Glomerular endothelial cell (primary cell): ENCODE measurements at regions not wholly inside any gene's neighbourhood (a gene's known extent, or its start where the extent isn't known, plus 50 kb on each side); places are given as distances from the start of the nearest gene placed in this dataset.

Experiments
- DNase-seq: peaks from one replicate; pipeline ENCODE4 v3.0.0-alpha.2; 2011; ENCODE audit warnings: low read depth, low spot score; ENCODE audit errors: extremely low read depth

DNA sequence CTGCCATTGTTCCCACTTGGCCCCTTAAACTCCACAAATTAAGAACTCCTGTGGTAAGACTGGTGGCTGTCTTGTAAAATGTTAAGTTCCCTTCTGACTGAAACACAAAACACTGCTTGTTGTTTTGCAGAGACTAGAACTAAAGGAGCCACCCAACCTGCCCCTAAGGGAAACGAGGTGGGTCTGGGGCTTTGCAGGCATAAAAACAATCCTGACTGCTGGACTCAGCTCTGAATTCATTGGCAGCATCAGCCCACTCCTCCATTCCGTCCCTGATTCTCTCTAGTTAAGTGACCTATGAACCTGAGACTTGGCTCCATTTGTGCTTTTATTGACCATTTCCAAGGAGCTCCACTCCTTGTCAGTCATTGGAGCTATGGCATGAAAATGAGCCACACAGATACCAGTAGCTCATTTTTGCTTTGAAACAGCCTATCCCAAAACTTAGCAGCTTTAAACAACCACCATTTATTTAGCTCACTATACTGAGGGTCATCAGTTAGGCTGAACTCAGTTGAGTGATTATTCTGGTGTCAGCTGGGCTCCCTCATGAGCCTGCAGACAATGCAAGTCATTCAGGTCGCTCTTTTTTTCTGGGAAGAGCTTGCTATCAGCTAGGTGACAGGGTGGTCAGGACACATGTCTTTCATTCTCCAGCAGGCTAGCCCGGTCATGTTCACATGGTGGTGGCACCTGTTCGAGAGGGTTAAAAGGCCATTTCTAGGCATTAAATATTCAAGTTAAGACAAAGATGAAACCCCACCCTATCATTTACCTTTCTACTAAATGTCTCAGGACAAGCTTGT is 175.1 kb upstream of the CTNNB1 start:
- DNase-seq: no peak

DNA sequence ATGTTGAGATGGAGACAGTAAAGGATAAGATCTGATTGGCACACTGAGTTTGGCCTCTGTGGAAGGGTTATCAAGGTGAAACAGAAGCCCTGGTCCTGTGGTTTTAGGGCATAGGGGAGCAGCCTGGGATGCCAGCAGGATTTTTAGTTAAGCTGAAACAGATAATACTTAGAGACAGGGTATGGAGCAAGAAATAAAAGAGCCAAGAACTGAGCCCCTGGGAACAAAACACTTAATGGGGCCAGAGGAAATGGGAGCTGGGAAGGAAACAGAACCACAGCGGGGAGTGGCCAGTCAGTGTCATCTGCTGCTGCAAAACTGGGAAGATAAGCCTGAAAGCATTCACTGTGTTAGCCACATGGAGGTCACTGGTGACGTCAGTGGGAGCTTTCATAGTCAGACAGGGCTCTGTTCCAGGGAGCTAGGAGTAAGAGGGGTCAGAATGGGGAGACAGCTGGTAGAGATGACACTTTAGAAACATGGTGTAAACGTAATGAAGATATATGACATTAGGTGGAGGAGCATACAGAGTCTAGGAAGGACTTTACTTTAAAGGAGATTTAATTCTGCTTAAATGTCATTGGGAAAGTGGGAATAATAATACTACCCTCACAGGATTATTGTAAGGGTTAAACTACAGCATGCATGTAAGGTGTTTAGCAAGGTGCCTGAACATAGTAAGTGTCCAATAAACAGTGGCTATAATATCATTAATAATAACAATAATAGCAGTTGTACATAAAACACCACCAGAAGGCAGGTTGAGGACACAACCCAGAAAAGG is 172.7 kb upstream of the CTNNB1 start:
- no peak for DNase-seq

DNA sequence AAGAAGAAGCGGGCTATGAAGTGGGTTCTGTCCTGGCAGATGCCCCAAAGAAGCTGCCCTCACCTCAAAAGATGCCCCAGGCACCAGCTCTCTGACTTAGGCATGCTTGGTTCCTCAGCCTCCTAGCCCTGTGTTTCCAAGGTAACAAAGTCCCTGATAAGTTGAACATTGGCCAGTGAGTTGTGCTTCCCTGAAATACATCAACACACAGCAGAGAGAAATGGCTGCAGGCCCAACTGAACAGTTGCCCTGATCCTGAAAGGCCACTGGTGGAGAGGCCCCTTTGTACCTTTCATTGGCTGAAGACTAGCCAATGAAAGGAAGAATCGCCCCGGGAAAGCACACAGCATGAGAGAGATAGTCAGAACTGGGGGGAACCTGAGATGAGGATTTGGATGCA is 169.9 kb upstream of the CTNNB1 start:
- no peak for DNase-seq

DNA sequence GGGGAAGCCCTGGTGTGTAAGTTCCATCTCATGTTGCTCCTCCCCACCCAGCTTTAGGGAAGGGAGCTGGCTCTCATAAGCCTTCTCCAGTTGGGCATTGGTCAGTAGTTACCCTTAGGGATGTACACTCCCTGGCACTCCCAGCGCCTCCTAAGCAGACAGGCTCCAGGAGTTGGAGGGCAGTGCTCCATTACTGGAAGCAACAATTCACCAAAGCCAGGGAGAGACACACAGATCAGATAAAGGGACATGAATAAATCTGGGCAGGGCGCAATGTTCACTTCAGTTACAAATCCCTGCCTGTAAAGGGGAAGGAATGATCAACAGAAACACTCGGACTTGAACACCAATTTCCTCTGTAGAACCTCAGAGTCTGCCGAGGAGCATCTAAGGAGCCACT is 169.1 kb upstream of the CTNNB1 start:
- no peak for DNase-seq

DNA sequence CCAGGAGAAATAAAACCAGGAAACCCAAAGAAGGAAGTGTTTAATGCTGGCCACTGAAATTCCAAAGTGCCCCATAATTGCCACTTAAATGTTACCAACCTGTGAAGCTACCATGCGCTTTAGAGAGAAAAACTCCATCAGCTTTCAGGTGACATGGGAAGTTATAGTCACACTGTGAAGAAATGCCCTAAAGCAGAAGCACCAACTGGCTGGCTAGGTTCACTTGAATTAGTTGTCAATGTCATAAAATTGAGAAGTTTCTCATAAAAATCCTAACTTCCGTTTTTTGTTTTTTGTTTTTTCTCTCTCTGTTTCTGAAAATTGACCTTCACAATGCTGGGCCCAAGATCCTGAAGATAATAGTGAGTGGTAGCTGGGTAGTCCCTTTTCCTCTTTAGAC is 167.9 kb upstream of the CTNNB1 start:
- no peak for DNase-seq

DNA sequence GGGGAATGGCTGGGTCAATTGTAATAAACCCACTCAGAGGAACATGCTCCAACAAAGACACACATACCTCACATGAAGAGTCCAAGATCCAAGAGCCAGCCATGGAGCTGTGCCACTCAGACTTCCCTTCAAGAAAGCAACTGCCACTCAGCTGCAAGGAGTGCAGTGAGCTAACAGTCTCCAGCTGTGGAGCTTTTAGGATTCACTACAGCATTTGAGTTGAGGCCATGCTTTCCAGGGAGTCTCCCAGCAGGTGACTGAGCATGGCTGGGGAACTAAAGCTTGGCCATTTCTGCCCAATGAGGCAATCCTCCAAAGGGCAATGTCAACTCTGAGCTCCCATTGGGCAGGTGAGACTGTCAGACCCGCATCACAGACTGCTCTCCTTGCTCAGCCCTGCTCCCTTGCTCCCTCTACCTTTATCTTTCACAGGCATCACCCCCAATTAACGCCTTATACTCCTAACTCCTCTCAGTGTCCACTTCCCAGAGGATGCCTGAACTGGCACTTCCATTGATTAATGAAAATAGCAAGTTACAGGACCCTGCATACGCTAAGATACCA is 165.3 kb upstream of the CTNNB1 start:
- no peak for DNase-seq

DNA sequence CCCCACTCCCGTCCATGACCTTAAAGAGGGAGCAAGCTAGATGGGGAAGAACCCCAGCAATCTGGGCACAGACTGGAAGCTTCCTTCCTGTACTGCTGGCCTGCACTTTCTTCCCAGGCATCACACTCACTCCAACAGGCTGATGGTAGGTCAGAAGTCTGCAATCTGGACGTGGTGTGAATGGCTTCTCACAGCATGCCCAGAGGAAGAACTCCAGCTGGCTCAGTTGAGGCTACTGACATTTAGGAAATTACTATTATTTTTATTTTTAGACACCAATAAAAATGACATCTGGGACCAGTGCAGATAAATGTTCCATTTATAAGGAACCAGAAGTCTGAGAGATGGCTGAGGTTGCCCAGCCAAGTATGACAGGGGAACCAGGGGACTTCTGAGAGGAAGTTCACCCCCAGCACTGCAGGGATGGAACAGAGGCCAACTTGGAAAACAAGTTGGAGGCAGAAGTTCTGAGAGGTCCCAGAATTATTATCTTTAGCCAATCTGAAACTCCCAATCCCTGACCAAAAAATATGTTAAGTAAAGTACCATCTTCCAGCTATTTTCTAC is 163.8 kb upstream of the CTNNB1 start:
- DNase-seq: no peak

DNA sequence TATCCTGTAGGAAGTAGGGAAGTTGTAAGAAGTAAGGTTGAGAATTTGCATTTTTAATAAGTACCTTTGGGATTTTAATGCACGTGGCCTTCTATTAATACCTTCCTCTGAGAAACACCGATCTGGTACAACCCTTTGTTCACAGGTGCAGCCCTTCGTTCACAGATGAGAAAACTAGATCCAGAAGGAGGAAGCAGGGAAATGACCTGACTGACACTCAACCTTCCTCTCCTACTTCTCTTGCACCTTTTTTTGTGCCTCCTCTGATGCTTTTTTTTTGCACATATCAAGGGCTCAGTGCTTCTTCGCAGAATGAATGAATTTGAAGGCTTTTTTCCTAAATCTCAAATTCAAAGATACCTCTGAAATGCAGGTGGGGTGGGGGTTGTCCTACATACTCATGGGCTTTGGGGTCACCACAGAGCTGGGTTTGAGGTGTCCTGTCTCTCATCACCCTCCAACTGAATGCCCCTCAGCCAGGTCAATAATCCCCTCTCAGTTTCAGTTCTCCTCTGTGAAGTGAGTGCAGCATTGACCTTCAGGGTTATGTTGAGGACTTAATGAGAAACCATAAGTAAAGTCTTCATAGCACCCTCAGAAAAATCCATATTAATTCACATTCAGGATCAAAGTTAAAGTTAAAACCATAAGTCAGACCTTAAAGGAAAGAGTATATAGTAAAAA is 161.5 kb upstream of the CTNNB1 start:
- no peak for DNase-seq

DNA sequence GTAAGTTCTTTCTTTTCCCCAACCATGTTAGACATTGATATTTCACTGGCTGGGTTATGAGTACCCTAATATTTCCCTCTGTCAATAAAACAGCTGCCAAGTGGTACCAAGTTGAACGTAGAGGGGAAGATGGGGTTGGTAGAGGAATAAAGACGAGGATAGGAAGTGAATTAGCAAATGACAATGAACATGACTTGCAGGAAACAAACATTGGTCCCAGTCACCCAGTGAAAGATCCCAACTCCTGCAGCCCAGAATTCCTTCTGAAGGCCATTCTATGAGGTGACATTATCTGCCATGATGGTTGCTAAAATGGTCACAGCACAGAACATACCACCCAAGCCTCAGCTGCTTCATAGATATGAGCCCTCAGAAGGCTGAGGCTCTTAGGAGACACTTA is 159.0 kb upstream of the CTNNB1 start:
- DNase-seq: no peak

DNA sequence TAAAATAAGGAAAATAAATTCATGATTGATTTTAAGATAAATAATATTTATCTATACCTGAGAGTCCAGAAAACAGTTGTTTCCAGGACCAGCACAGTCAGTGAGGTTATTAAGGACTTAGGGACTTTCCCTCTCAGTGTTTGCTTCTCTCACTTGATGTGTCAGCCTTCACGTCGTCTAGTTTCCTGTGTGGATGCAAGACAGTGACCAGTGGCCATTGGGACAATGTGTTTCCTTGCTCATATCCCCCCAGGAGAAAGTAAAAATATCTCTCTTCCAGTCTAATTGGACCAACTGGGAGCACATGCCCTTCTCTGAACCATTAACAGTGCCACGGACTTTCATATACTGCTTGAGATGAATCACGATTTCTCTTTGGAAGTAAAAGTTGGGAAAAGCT is 157.8 kb upstream of the CTNNB1 start:
- DNase-seq: no peak

DNA sequence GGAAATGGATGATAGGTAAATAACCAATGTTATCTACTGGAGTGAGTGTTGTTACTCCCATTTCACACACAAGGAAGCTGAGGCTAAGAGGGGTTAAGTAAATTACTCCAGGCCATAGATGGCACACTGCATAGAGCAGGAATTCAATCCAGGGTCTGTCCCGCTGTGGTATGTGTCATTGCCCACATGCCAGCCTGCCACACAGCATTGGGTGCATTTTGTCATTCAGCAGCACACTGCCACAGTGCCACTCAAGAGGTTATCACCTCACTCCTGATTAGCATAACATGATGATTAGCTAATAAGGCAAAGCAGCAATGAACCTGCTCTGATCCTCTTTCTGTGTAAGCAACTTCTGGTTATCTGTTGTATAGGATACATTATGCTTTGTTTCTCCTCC is 157.4 kb upstream of the CTNNB1 start:
- no peak for DNase-seq

DNA sequence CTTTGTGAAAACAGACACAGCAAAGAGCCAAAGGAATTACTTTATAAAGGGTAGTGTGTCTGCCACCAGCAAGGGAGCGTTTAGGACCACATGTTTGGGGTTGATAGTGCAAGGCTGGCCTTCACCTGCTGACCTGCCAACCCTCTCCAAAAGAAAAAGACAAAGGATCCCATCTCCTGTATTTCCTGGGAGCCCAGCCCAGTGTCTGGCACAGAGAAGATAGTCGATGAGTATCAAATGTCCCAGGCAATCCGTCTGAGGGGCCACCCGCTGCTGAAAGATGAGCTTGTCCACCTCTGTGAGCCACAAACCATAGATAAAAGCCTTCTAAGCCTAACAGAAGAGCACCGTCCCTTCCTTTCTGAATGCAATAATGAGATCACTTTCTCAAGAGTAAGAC is 154.8 kb upstream of the CTNNB1 start:
- no peak for DNase-seq

DNA sequence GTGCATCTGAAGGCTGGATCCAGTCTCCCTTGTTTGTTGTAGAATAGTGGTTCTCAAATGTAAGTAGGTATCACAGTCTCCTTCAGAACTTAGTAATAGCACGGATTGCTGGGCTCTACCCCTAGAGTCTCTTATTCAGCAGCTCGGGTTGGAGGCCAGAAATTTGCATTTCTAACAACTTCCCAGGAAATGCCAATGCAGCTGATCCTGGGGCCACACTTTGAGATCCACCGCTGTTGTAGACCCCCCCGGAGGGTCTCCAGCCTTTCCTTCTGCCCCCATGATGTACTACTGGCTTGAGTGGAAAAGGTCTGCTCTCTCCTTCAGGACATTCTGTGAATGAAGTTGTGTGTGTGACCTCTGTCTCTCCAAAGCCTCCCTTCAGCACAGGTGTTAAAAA is 153.8 kb upstream of the CTNNB1 start:
- no peak for DNase-seq

DNA sequence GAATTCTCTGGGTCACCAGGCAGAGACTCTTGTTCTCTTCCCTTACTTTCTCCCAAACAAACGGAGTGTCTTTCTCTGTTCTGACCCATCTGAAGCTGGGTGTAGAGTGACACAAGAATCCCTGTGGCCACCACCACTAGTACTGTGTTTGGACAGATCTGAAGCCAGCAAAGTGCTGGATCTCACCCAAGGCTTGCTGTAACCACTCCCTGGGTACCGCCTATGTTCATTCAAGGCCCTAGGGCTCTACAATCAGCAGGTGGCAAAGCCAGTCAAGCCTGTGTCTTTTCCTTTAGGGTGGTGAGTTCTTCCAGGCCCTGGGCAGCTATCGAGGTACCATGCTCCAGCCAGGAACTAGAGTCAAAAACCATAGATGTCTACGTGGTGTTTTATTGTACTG is 149.2 kb upstream of the CTNNB1 start:
- no peak for DNase-seq

DNA sequence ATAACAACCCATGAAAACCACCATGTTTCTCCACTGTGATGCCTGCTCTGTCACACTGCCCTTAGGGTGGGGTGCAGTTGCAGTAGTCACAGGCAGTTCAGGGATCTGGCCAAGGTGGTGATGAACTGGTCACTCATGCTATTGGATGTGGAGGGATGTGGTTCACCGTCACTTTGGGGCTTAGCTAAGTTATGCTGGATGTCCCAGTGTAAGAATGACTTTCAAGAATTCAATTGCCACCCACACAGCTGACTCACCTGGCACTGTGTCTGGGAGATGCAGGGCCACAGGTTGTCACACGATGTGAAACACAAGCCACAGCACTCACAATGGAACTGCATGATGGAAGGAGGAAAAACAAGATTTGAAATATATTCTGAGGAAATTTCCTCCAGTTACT is 146.1 kb upstream of the CTNNB1 start:
- DNase-seq: no peak

DNA sequence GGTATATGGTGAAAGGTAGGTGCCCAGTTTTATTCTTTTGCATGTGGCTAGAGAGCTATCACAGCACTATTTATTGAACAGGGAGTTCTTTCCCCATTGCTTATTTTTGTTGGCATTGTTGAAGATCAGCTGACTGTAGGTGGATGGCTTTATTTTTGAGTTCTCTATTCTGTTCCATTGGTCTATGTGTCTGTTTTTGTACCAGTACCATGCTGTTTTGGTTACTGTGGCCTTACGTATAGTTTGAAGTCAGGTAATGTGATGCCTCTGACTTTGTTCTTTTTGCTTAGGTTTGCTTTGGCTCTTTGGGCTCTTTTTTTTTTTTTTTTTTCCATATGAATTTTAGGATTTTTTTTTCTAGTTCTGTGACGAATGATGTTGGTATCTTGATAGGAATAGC is 139.2 kb upstream of the CTNNB1 start:
- no peak for DNase-seq

DNA sequence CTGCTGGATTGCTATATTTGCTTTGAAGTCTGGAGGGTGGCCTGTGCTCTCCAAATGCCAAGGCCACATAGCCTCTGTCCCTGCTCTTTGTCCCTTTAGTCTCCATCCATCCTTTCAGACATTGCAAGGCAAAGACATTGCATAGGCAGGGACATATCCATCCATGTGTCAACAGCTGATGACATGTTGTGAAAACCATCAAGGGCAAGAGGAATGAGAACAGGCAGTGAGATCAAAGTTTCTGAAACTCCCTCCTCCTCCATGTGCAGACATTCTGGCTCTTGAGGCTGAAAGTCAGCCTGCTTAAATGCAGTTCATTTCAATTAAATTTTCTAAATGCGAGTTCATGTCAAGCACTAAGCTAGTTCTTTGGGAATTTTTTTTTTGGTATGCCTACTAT is 135.2 kb upstream of the CTNNB1 start:
- DNase-seq: no peak

DNA sequence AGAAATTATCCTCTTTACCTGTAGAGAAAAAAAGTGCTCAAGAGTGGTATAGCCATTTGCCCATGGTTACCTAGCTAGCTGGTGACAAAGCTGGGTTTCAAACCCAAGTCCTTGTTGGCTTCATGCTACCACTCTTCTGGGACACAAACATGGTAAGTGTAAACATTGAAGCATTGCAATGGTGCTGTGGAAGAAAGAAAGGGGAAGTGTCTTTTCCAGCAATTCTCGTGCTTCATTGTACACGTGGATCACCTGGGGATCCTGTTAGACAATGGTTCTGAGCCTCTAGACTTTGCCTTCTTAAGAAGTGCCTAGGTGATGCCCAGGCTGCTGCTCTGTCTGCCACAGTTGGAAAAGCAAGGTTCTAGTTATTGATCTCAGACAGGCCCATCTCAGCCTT is 134.8 kb upstream of the CTNNB1 start:
- DNase-seq: no peak

DNA sequence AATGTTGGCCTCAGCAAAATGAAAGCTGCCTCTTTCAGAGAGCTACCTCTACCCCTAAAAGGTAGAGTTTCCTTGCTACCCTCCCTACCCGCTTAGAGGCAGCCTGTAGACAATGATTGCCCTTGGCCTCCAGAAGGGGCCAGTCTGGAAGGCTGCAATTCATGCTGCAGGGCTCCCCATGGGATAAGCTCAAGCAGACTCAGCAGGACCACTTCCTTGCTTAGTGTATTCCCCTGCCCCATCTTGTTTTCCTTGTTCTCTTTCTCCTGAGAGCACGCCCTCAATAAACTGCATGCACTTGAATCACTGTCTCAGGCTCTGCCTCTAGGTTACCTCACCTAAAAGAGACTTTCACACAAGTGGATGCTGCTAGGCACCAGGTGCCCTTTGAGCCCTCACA is 134.0 kb upstream of the CTNNB1 start:
- DNase-seq: no peak

DNA sequence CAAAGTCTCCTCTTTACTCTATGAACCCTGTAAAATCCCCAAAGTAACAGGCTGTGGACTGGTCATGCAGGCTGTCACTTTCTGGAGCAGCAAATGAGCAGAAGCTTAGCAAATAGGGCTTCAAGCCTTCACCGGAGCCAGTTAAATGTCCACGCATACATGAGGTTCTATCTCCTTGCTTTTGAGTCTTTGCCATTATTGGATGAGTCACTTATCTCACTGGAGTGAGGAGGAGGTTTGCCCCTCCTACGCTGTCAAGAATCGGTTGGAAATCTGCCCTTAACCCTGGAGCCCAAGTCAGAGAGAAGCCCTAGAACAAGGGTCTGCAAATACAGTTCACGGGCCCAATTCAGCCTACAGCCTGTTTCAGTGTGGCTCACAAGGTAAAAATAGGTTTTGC is 126.1 kb upstream of the CTNNB1 start:
- DNase-seq: no peak

DNA sequence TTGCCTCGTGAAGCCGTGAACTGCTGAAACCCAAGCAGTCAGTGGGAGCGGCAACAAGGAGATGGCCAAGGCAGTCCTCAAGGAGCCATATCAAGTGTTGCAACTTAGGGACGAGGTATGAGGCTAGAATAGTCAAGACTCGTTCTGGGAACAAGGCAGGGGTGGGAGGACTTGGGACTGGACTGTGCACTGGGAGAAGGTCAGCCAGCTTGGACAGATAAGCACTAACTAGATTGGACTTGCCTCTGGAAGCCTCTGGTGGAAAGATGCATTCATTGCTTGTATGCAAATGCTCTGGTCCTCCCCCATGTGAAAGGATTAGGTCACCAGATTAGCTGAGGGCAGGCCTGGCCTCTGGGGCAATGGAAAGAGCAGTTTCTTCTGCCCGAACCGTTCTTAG is 123.3 kb upstream of the CTNNB1 start:
- DNase-seq: no peak
